GM21515 (cell line): ENCODE measurements at regions not wholly inside any gene's neighbourhood (a gene's known extent, or its start where the extent isn't known, plus 50 kb on each side); places are given as distances from the start of the nearest gene placed in this dataset.
A peak's percentile ranks its signal among the peaks of the same experiment; 100 is the strongest.

Experiments used
- ATAC-seq: cut with Tn5 transposase; IDR thresholded peaks from one replicate; pipeline ENCODE4 v1.9.1; 2021; ENCODE audit not compliant: unreplicated experiment

- ATAC-seq, result no peak
Observed at GRCh38 chr12:91974541-91975085, 171.0 kb downstream of the BTG1 start.

- no peak for ATAC-seq
Observed at GRCh38 chr12:91973813-91974212, 171.8 kb downstream of the BTG1 start.

DNA sequence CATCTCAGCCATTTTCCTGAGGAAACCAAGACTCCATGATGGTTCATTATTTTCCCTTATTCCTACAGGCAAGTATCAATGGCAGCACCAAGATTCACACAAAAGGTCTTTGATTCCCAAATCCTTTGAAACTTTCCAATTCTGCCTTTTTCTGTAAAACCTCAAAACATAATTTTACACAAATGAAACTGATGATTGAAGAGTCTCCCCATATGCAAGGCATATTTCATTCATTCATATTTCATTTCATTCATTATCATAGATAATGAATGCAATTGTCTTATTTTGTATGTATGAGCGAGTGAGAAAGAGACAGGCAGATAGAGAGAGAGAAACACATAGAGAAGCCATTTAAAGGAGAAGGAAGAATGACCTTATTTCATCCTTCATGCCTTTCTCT lies 172.8 kb downstream of the BTG1 start:
- no peak for ATAC-seq

DNA sequence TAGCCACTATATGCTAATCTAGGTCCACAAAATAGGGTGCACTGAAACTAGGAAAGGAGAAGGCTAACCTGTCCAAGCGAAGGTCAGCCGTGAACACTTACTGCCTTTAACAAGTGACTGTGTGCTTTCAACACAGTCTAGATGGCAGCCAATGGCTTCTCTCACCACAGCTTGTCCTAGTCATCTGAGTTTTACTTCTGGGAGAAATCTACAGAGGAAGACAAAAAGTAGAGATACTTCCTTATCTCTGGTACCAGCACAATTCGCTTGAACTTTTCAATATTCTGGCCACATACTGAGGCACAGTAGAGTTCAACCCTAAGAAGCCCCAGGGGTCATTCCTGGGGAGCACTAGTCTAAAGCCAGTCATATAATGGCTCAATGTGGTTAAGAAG lies 176.9 kb downstream of the BTG1 start:
- no peak for ATAC-seq

DNA sequence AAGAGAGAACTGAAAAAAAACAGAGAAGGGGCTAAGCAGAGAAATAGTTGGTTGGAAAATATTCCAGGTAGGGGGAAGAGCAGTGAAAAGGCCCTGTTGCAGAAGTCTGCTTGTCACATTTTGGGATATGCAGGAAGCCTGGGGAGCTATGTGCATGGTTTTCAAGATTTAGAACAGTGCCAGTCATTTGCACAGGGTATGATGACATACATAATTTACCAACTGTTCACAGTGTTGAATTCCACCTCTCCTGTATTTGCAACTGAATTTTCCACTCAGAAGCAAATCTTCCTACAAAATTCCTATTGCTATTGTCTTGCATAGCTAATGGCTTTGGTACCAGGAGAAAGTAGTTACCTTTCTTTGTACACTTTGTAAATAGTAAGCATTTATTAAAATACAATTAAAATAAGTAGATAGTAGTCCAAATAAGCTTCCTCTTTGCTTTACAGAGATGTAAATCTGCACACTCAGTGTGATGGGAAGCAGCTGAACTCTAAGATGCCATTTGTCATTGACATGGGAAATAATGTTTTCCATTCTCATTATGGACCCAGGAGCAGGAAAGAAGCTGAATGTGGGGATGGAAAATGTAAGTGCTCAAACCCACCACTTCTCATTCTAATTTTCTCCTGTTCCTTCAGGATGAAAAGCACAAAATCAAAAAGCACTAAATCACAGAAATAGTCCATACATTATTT lies 177.4 kb downstream of the BTG1 start:
- ATAC-seq, result no peak

- no peak for ATAC-seq
Observed at GRCh38 chr12:91967590-91967989, 178.1 kb downstream of the BTG1 start.

DNA sequence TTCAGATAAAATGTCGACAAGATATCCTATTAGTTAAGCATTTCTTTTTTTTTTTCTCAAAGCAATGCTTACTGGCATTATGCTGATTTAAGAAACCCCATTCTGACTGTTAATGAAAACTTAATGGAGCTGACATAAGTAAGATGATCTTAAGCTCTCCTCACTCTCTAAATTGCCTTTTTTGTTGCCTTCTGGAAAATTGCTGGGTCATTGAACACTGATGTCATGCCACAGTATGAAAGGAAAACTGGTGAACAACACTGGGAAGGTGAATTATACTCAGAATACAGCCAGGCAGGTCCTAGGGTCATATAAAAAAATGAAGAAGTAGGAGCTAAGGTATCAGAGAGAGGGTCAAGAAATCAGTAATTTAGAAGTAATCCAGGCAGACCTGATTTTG lies 179.9 kb downstream of the BTG1 start:
- ATAC-seq, result no peak

DNA sequence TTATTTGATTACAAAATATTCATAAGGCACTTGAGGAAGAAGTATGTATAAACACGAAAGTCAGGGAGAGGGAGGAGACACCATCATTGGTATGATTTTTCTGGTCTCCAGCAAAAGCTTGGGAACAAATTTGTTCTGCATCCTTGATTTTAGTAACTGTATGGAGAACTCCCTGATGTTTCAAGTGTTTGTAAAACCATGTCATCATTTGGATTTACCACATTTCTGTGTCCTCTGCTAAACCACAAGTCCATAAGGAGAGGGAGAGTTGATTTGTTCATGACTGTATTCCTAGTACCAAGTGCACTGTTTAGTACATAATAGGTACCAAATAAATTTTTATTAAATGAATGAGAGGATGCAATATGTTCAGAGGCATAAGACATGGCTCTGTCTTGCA lies 181.1 kb downstream of the BTG1 start:
- no peak for ATAC-seq

- no peak for ATAC-seq
Observed at GRCh38 chr12:91959220-91959619, 186.4 kb downstream of the BTG1 start.

- ATAC-seq, result no peak
Observed at GRCh38 chr12:91958816-91959215, 186.8 kb downstream of the BTG1 start.

GRCh38 chr12:91954747-91955146 lies 190.9 kb downstream of the BTG1 start:
- no peak for ATAC-seq

DNA sequence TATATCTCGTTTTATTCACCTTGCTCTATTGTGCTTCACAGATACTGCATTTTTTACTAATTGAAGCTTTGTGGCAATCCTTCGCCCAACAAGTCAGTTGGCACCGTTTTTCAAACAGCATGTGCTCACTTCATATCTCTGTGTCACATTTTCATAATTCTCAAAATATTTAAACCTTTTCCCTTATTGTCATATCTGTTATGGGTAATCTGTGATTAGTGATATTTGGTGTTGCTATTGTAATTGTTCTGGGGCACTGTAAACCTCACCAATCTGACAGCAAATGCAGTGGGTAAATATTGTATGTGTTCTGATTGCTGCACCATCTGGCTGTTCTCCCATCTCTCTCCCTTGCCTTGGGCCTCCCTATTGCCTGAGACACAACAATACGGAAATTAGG lies 191.3 kb downstream of the BTG1 start:
- no peak for ATAC-seq

- no peak for ATAC-seq
Observed at GRCh38 chr12:91952916-91953315, 192.7 kb downstream of the BTG1 start.

GRCh38 chr12:91951571-91951970 lies 194.1 kb downstream of the BTG1 start:
- ATAC-seq, result no peak

DNA sequence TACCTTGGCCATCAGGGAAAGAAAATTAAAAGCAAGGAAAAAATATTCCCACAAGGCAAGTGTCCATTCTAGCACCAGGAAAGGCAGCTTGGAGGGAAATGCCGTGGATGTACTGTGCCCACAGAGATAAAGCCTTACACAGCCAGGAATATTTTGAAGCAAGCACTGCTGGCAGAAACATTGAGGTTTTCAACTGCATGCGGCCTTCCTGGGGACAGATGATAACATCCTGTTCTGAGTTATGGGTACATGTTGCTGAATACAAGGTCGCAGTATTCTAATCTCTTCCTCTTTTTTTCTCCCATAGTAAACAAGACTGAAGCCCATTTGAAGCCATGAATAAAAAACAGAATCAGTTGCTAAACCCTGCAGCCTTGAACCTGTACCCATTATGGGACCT lies 197.1 kb downstream of the BTG1 start:
- ATAC-seq, result no peak

- peak; percentile 74 for ATAC-seq
Observed at GRCh38 chr12:91947459-91947858, 198.2 kb downstream of the BTG1 start.

DNA sequence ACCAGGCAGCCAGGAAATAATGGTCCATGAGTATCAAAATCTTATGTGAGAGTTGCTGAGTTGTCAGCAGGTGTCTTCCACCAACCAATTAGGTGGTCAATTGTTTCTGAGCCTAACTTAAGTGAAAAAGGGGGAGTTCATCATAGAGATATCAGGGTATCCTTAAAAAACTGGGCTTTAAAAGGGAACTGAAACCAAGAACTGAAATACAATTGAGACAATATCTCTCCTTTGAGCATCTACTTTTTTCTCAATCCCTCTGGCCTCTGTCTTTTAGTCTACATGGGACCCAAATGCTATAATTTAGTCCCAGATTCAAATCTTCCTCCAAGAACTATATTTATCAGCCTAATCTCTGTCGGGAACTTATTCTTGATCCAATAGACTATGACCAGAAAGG lies 201.0 kb downstream of the BTG1 start:
- no peak for ATAC-seq

- no peak for ATAC-seq
Observed at GRCh38 chr12:91940826-91941570, 204.6 kb downstream of the BTG1 start.

GRCh38 chr12:91940322-91940721 lies 205.3 kb downstream of the BTG1 start:
- ATAC-seq, result no peak

DNA sequence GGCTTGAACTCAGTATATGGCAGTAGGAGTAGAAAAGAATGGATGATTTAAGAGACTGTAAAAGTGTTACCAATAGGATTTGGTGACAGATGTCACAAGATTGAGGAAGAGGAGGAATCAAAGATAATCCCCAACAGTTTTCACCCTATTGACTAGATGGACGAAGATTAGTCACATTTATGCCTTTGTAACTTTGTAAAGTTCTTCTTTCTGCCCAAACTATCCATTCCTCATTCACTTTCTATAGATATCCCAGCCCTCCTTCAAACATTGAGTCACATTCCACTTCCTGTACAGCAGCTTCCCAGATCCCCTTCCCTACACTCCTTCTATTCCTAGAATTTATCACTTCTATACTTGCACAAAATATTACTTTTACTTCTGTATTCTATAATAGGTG lies 207.9 kb downstream of the BTG1 start:
- ATAC-seq, result no peak

- no peak for ATAC-seq
Observed at GRCh38 chr12:91937009-91937408, 208.6 kb downstream of the BTG1 start.

DNA sequence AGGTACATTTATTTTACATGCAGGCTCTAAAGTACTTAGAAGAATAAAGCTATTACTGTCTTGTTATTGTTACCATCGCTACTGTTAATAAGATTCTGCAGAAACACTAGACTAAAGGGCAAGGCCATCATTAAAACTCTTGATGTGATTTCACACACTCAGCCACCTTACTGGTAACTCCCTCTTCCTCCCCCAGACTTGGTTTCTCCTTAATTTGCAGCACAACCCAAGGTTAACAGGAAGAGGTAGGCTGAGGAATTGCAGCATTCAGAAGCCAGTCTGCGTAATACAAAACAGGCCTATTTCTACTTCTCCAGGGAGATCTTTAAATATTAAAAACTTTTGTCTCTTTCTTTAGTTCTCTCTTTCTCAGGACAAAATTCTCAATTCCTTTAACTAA lies 210.3 kb downstream of the BTG1 start:
- no peak for ATAC-seq
